GM12864 (cell line): ENCODE measurements at regions not wholly inside any gene's neighbourhood (a gene's known extent, or its start where the extent isn't known, plus 50 kb on each side); places are given as distances from the start of the nearest gene placed in this dataset.

Experiments
- DNase-seq: peaks from one replicate; pipeline ENCODE4 v3.0.0-alpha.2; 2011; ENCODE audit warnings: low read depth
- H3K4me3 ChIP-seq: 2 replicates; pipeline ENCODE4 v1.5.1; 2011; ENCODE audit warnings: mild to moderate bottlenecking, low read depth, low read length, control low read depth
- CTCF ChIP-seq: IDR thresholded peaks from 2 replicates; pipeline ENCODE4 v1.5.1; 2011; ENCODE audit warnings: low read depth, mild to moderate bottlenecking, moderate library complexity, low read length, control low read depth, inconsistent platforms; ENCODE audit errors: missing control alignments

DNA sequence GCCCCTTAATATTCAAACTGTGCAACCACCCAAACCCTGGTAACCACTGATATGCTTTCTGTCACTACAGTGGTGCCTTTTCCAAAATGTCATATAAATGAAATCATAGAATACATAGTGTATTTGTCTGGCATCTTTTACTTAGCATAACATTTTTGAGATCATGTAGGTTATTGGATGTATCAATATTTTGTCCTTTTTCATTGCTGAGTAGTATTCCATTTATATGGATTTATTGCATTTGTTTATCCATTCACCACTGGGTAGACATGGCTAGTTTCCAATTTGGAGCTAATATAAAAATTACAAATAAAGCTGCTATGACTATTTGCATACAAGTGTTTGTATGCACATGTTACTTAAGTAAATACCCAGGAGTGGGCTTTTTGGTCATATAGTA is 121.6 kb downstream of the TMEM144 start:
- H3K4me3 ChIP-seq = no peak overlapping the region
- no peak for TF ChIP-seq CTCF
- DNase-seq = no peak

- H3K4me3 ChIP-seq = no peak overlapping the region
- no peak for TF ChIP-seq CTCF
Measured at GRCh38 chr4:158333820-158334219, 123.5 kb downstream of the TMEM144 start.

GRCh38 chr4:158341896-158342295 is 131.6 kb downstream of the TMEM144 start:
- no peak for TF ChIP-seq CTCF
- H3K4me3 ChIP-seq = no peak overlapping the region
- DNase-seq = no peak

More at GRCh38 chr4:158333820-158334219, 123.5 kb downstream of the TMEM144 start:
- DNase-seq = no peak

DNA sequence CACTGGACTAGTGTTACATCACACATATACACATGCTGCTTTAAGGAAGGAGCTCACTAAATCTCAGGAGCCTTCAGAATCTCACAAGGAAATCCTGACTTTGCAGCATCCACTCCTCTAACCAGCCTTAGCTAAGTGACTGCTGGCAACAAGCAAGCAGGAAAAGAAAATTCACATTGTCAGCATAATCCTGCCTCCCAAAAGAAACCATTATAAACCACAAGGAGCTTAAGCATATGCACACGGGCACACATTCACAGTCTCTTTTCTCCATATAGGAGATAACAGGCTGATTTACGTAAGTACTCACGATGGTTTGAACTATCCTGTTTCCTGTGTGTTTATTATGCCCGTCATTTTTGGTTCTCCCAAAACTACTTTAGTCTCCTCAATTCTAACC is 136.3 kb downstream of the TMEM144 start:
- DNase-seq = no peak
- H3K4me3 ChIP-seq = no peak overlapping the region
- no peak for TF ChIP-seq CTCF

DNA sequence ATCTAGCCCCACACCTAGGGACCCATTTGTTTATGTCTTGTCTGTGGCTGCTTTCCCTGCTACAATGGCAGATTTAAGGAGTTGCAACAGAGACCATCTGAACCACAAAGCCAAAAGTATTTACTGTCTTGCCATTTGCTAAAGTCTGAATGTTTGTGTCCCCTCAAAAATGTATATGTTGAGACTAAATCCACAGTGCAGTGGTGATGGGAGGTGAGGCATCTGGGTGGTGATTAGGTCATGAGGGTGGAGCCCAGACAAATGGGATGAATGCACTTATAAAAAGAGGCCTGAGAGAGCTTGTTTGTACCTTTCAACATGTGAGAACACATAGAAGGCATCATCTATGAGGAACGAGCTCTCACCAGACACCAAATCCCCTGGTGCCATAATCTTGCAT is 137.3 kb downstream of the TMEM144 start:
- DNase-seq = no peak
- no peak overlapping the region for H3K4me3 ChIP-seq
- TF ChIP-seq CTCF = no peak

- no peak for DNase-seq
- no peak overlapping the region for H3K4me3 ChIP-seq
- no peak for TF ChIP-seq CTCF
Measured at GRCh38 chr4:158350161-158350560, 139.9 kb downstream of the TMEM144 start.

GRCh38 chr4:158353541-158354304 is 143.4 kb downstream of the TMEM144 start:
- no peak for TF ChIP-seq CTCF
- no peak for DNase-seq

More at GRCh38 chr4:158353541-158354304, 143.4 kb downstream of the TMEM144 start:
- H3K4me3 ChIP-seq = no peak overlapping the region
